Gastroesophageal sphincter (tissue), 4 donors: ENCODE measurements at regions not wholly inside any gene's neighbourhood (a gene's known extent, or its start where the extent isn't known, plus 50 kb on each side); places are given as distances from the start of the nearest gene placed in this dataset.
A peak's percentile ranks its signal among the peaks of the same experiment; 100 is the strongest.
"Not testable (repeated sequence)": the region's sequence is repeated elsewhere in the genome, so short reads cannot be mapped to it uniquely, and the experiment has no call there.

Source experiments
- ATAC-seq: fragments of 150-250 bp; one replicate; pipeline ENCODE4 v1.9.1; 2016; ENCODE audit warnings: mild to moderate bottlenecking, moderate library complexity
- H3K27ac ChIP-seq, 4 donors: fragments of 200-600 bp; sonication (generic) in 3 of 4; 1 replicate in 3 of 4; 2 replicates in 1 of 4; pipeline ENCODE4 v1.5.1; 2016 to 2019
- H3K27me3 ChIP-seq: fragments of 200-600 bp; sonication (generic); one replicate; pipeline ENCODE4 v1.5.1; 2019
- H3K36me3 ChIP-seq, 2 donors: fragments of 200-600 bp; sonication (generic); one replicate each; pipeline ENCODE4 v1.5.1; 2019; ENCODE audit warnings: control low read depth in 1 of 2
- H3K4me1 ChIP-seq, 3 donors: fragments of 200-600 bp; sonication (generic); 1 replicate in 2 of 3; 2 replicates in 1 of 3; pipeline ENCODE4 v1.5.1; 2016 to 2019; ENCODE audit warnings: control low read depth in 2 of 3
- H3K4me3 ChIP-seq, 2 donors: fragments of 200-600 bp; sonication (generic); one replicate each; pipeline ENCODE4 v1.5.1; 2019; ENCODE audit warnings: mild to moderate bottlenecking in 1 of 2, moderate library complexity in 1 of 2
- H3K9me3 ChIP-seq, 3 donors: fragments of 200-600 bp; sonication (generic); one replicate each; pipeline ENCODE4 v1.5.1; 2017 to 2019; ENCODE audit warnings: control low read depth in 2 of 3
- EP300 ChIP-seq: sonication (generic); formaldehyde crosslinking; IDR thresholded peaks from one replicate; pipeline ENCODE4 v1.6.1; 2017; ENCODE audit warnings: antibody characterized with exemption, mild to moderate bottlenecking
- POLR2A ChIP-seq, 2 donors: fragments of 450-650 bp; IDR thresholded peaks; one replicate each; pipeline ENCODE4 v1.6.1; 2017; ENCODE audit warnings: antibody characterized with exemption in 2 of 2, mild to moderate bottlenecking in 2 of 2, moderate library complexity in 1 of 2
- POLR2AphosphoS5 ChIP-seq: sonication (generic); formaldehyde crosslinking; IDR thresholded peaks from one replicate; pipeline ENCODE4 v1.6.1; 2017; ENCODE audit warnings: antibody characterized with exemption
- WGBS, 2 donors: methylation state at CpG; one replicate each; pipeline ENCODE4 v1.1.5; 2018; ENCODE audit warnings: low coverage in 1 of 2; 5-methylcytosine and 5-hydroxymethylcytosine counted together
- TF ChIP-seq, protein P1 (sequence below), 4 experiments: fragments of 200-600 bp in 2 of 4; fragments of 450-650 bp in 2 of 4; sonication (generic) in 1 of 4; IDR thresholded peaks; one replicate each; pipeline ENCODE4 v1.5.1; 2017 to 2019; ENCODE audit warnings: antibody characterized with exemption in 4 of 4, mild to moderate bottlenecking in 2 of 4, moderate library complexity in 2 of 4

DNA sequence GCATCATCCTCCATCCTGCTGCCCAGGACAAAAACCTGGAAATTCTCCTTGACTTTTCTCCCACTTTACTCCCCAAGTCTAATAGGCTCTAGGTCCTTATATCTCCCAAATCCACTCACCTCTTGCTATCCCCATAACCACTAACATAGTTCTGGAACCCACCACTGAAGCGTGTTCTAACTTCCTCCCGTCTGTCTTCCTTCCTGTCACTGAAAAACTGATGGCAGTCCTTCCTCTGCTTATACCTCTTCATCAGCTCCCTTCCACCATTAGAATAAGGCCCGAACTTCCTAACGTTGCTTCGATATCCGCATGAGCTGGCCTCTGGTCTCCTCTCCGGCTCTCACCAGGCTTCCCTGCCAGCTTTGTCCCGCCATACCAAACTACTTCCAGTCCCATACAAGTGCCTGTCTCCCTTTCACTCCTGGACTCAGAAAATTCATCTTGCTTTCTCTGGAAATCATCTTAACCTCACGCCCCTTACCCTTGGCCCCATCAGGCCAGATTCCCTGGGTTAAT lies 63.0 kb upstream of the BCL2L14 start:
- H3K27ac ChIP-seq: no peak overlapping the region
- TF ChIP-seq POLR2AphosphoS5 (no peak), EP300 (no peak), POLR2A (IDR thresholded peaks at IDR 0.05) (no peak)
- TF ChIP-seq, protein P1, sequence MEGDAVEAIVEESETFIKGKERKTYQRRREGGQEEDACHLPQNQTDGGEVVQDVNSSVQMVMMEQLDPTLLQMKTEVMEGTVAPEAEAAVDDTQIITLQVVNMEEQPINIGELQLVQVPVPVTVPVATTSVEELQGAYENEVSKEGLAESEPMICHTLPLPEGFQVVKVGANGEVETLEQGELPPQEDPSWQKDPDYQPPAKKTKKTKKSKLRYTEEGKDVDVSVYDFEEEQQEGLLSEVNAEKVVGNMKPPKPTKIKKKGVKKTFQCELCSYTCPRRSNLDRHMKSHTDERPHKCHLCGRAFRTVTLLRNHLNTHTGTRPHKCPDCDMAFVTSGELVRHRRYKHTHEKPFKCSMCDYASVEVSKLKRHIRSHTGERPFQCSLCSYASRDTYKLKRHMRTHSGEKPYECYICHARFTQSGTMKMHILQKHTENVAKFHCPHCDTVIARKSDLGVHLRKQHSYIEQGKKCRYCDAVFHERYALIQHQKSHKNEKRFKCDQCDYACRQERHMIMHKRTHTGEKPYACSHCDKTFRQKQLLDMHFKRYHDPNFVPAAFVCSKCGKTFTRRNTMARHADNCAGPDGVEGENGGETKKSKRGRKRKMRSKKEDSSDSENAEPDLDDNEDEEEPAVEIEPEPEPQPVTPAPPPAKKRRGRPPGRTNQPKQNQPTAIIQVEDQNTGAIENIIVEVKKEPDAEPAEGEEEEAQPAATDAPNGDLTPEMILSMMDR (IDR thresholded peaks at IDR 0.05): no peak
- H3K36me3 ChIP-seq: no peaks in the 10 kb centered on the region
- H3K4me3 ChIP-seq: no peak overlapping the region
- no peaks in the 10 kb centered on the region for H3K27me3 ChIP-seq
- H3K9me3 ChIP-seq: no peaks in the 10 kb centered on the region
- WGBS, 2 donors: 77 to 95% methylated on average over 5 to 7 of the region's 9 CpGs
- H3K4me1 ChIP-seq: no peaks in the 10 kb centered on the region
- ATAC-seq: no peak

DNA sequence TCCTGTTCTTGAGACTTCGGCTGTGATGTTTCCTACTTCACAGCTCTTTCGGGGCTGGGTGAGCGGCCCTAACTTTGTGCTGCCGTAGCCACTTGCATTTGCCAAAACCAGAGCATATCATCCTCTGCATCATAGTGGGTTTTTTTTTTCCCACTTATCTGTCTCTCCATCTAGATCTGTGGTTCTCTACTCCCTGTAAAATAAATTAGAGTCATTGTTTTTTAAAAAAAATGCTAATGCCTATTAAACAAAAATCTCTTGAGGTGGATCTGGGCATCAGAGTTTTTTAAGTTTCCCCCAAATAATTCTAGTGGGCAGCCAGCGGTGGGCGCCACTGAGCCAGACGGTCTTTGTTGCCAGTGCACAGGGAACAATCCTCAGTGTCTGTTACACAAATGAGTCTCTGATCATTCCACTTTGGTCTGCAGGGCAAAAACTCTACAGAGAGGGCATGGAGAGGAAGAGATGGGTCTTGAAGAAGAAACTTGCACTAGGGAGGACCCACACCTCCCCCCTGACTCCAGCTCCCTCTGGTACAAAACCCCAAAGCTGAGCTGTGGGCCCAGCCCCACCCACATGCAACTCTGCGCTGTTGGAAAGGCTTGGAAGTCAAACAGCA lies 62.4 kb upstream of the BCL2L14 start:
- Histone ChIP-seq H3K27ac (no peak overlapping the region), H3K4me3 (no peak overlapping the region), H3K27me3 (no peaks in the 10 kb centered on the region), H3K4me1 (no peaks in the 10 kb centered on the region), H3K9me3 (no peaks in the 10 kb centered on the region), H3K36me3 (no peaks in the 10 kb centered on the region)
- no peak for ATAC-seq
- 74 to 89% methylated on average over 4 to 8 of the region's 8 CpGs for WGBS, 2 donors
- TF ChIP-seq POLR2AphosphoS5 (no peak), POLR2A (IDR thresholded peaks at IDR 0.05) (no peak), EP300 (no peak)
- TF ChIP-seq, protein P1 (IDR thresholded peaks at IDR 0.05): no peak

DNA sequence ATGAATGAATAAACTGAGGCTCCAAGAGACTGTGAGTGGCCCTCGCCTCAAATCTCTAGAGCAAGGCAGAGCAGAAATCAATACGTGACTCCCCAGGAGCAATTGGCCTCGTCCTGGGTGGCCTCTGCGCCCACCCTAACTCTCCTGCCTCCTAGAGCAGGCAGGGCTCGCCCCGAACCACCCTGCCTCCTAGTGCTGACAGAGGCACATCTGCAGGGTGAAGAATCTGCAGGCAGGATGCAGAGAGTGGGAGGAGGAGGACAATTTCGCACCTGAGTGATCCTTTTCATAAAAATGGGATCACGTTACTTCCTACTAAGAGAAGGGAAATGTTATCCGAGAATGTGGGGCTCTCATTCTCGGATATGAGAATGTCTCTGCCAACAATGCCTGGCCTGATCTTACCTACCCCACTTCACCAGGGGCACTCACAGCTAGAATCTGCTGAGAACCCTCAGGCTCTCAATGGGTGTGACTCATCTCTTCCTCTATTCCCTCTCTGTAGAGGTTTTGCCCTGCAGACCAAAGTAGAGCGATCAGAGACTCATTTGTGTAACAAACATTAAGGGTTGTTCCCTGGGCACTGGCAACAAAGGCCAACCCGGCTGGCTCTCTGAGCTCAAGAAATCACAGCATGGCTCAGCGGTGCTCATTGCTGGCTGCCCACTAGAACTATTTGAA lies 61.7 kb upstream of the BCL2L14 start:
- WGBS, 2 donors: 78 to 90% methylated on average over 2 to 4 of the region's 13 CpGs
- Histone ChIP-seq H3K27ac (no peak overlapping the region), H3K4me3 (no peak overlapping the region), H3K9me3 (no peaks in the 10 kb centered on the region), H3K36me3 (no peaks in the 10 kb centered on the region), H3K4me1 (no peaks in the 10 kb centered on the region), H3K27me3 (no peaks in the 10 kb centered on the region)
- no peak for TF ChIP-seq POLR2AphosphoS5
- TF ChIP-seq, protein P1 (IDR thresholded peaks at IDR 0.05): no peak
- no peak for TF ChIP-seq EP300
- no peak for TF ChIP-seq POLR2A (IDR thresholded peaks at IDR 0.05)
- ATAC-seq: no peak

DNA sequence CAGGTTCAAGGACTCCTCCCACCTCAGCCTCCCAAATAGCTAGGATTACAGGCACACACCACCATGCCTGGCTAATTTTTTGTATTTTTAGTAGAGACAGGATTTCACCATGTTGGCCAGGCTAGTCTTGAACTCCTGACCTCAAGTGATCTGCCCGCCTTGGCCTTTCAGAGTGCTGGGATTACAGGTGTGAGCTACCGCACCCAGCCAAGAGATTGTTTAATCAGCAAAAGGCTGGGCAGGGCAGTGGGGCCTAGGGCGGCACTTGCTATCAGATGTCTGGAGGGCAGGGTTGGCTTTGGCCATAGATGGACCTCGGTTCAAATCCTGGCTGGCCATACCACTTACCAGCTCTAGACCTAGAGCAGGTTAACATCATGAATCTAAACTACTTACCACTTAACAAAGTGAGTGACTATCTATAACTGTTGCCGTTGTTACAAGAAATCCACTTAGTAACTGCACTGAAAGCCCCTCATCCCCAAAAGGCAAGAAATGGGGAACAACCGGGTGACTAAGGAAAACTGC lies 60.9 kb upstream of the BCL2L14 start:
- peak overlapping the region in 1 of 4 donors; percentile 8 for H3K27ac ChIP-seq
- peak overlapping the region in 1 of 2 donors; percentile 11 for H3K4me3 ChIP-seq

DNA sequence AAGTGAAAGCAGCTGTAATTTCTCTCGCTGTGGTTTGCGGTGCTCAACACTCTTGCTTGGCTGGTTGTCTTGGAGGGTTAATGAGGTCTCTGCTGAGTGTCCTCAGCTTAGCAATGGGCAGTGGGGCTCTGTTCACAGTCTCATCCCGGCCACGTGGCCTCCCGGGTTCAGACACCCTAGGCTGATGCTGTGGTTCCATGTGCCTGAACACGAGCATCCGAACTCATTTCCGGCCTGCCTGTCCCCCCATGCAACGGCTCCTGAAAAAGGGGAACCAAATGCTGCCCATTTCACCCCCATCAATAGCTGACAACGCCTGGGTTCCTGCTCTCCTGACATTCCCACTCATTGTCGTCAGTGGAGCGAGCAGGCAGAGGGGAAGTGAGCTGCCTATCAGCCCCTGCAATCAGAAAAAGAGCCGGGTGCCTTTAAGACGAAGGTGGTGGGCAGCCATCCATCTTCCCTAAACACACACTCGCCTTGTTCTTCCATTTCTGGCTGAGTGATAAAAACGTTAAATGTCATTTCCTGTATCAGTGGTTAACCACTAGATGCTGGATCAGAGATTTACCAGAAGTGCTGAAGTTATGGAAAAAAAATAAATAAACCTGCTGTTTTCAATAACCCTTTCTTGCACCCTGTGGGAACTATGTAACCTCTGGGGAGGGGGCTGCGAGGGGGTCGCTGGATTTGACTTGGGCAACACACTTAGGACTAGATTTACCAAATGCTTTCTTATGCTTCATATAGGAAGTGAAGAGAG lies 60.3 kb upstream of the BCL2L14 start:
- peak overlapping the region in 1 of 2 donors; percentile 11 for H3K4me3 ChIP-seq

More for the DNA sequence above, 60.9 kb upstream of the BCL2L14 start:
- not testable (repeated sequence) for ATAC-seq, H3K4me1 ChIP-seq, H3K27me3 ChIP-seq, H3K9me3 ChIP-seq, H3K36me3 ChIP-seq
- WGBS, 2 donors: 60 to 67% methylated on average over 1 to 2 of the region's 6 CpGs

More for the DNA sequence above, 60.3 kb upstream of the BCL2L14 start:
- ATAC-seq: peak; percentile 55
- WGBS, 2 donors: 34 to 52% methylated on average over 3 to 16 of the region's 18 CpGs
- Histone ChIP-seq H3K36me3 (no peaks in the 10 kb centered on the region), H3K27me3 (no peaks in the 10 kb centered on the region), H3K9me3 (no peaks in the 10 kb centered on the region), H3K27ac (peak overlapping the region in 2 of 4 donors; percentile 8 to 24), H3K4me1 (no peaks in the 10 kb centered on the region)
- TF ChIP-seq EP300 (no peak), POLR2A (IDR thresholded peaks at IDR 0.05) (no peak), POLR2AphosphoS5 (no peak)
- TF ChIP-seq, protein P1 (IDR thresholded peaks at IDR 0.05): no peak
